Ovary (tissue), 3 donors: ENCODE measurements at regions not wholly inside any gene's neighbourhood (a gene's known extent, or its start where the extent isn't known, plus 50 kb on each side); places are given as distances from the start of the nearest gene placed in this dataset.

Experiments used
- CTCF ChIP-seq, 3 donors: fragments of 450-650 bp in 2 of 3; fragments of 200-600 bp in 1 of 3; IDR thresholded peaks; one replicate each; pipeline versions ENCODE4 v1.5.1 to v1.8.0; 2016 to 2022; ENCODE audit warnings: antibody characterized with exemption in 3 of 3, mild to moderate bottlenecking in 1 of 3
- POLR2A ChIP-seq: fragments of 450-650 bp; IDR thresholded peaks from one replicate; pipeline ENCODE4 v1.6.1; 2017; ENCODE audit warnings: antibody characterized with exemption, mild to moderate bottlenecking, moderate library complexity
- donor health status: DM: no; HTN: no; CAD: no.

DNA sequence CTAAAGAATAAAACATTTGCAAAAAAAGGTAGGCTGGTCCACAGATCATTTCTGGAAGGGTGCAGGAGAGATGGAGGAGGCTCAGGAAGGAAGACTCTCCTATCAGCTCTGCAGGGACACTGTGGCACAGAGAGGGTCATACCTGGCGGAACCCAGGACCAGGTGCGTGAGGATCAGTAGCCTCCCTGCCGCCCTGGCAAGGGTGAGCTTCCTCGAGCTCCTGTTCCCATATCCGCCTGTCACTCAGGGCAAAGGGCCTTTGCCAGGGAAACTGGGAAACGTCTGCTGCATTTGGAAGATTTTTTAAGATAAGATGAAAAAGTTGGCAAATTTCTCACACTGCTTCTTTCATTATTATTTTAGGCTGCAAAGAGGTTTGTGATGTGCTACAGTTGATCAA is 112.1 kb upstream of the TIAM1 start:
- TF ChIP-seq CTCF (IDR thresholded peaks at IDR 0.05) (no peak), POLR2A (no peak)
